IMR-90 (cell line): ENCODE measurements at regions not wholly inside any gene's neighbourhood (a gene's known extent, or its start where the extent isn't known, plus 50 kb on each side); places are given as distances from the start of the nearest gene placed in this dataset.

Source experiments
- ATAC-seq: fragments of 200-7000 bp; cut with Tn5 transposase; 2 replicates; pipeline ENCODE4 v1.9.1; 2020; ENCODE audit warnings: low read depth, mild to moderate bottlenecking, moderate library complexity
- BruUV-seq: library from RNA; stranded (reverse); fragments of 400-500 nt; replicated peaks from 2 replicates; lab custom pipeline; 2021; lab: Mats Ljungman, UMichigan
- CTCF ChIA-PET: fragments of 300-600 bp; formaldehyde crosslinking; extraction: SDS; loops from one replicate; lab custom pipeline; 2021; ENCODE audit warnings: antibody characterized with exemption; lab: Yijun Ruan, JAX
- POLR2A ChIA-PET: fragments of 300-600 bp; sonication (Branson Sonifier 250); formaldehyde crosslinking; loops from one replicate; lab custom pipeline; 2022; ENCODE audit warnings: antibody characterized with exemption; ENCODE audit not compliant: unreplicated experiment; lab: Charles Lee
- DNase-seq: peaks from one replicate; pipeline ENCODE4 v3.0.0; 2013
- H2AFZ ChIP-seq: replicated peaks from 2 replicates; pipeline ENCODE3; 2013; ENCODE audit warnings: low read length, mild to moderate bottlenecking; ENCODE audit not compliant: poor library complexity
- H2AK5ac ChIP-seq: 2 replicates; pipeline ENCODE4 v1.6.1; 2013; ENCODE audit warnings: low read depth, low read length, inconsistent platforms
- H2AK9ac ChIP-seq: replicated peaks from 2 replicates; pipeline ENCODE3; 2013; ENCODE audit warnings: mild to moderate bottlenecking, low read depth, low read length, moderate library complexity; ENCODE audit not compliant: poor library complexity
- H2BK120ac ChIP-seq: 2 replicates; pipeline ENCODE4 v1.6.1; 2013; ENCODE audit warnings: low read depth, low read length, inconsistent platforms
- H2BK15ac ChIP-seq: 3 replicates; pipeline ENCODE4 v1.6.1; 2013; ENCODE audit warnings: low read depth, low read length, inconsistent platforms
- H2BK20ac ChIP-seq: 2 replicates; pipeline ENCODE4 v1.6.1; 2013; ENCODE audit warnings: low read depth, mild to moderate bottlenecking, inconsistent platforms, low read length, moderate library complexity
- H2BK5ac ChIP-seq: 2 replicates; pipeline ENCODE4 v1.6.1; 2013; ENCODE audit warnings: mild to moderate bottlenecking, low read depth, low read length, inconsistent platforms; ENCODE audit not compliant: poor library complexity, severe bottlenecking
- H3K14ac ChIP-seq: replicated peaks from 2 replicates; pipeline ENCODE4 v1.6.1; 2013; ENCODE audit warnings: low read depth, low read length, inconsistent platforms
- H3K18ac ChIP-seq: 2 replicates; pipeline ENCODE4 v1.6.1; 2013; ENCODE audit warnings: low read depth, low read length, control low read depth
- H3K23ac ChIP-seq: 2 replicates; pipeline ENCODE4 v1.6.1; 2013; ENCODE audit warnings: low read depth, low read length, inconsistent platforms
- H3K27ac ChIP-seq: 2 replicates; pipeline ENCODE4 v1.5.1; 2013; ENCODE audit warnings: mild to moderate bottlenecking, control low read depth, low read length; ENCODE audit not compliant: insufficient read depth
- H3K27me3 ChIP-seq: 2 replicates; pipeline ENCODE4 v1.6.1; 2013; ENCODE audit warnings: low read length; ENCODE audit not compliant: control insufficient read depth, insufficient read depth
- H3K36me3 ChIP-seq: 2 replicates; pipeline ENCODE4 v1.6.1; 2013; ENCODE audit warnings: low read length, mixed read lengths; ENCODE audit not compliant: control insufficient read depth, insufficient read depth
- H3K4ac ChIP-seq: 2 replicates; pipeline ENCODE4 v1.6.1; 2013; ENCODE audit warnings: low read depth, low read length, inconsistent platforms
- H3K4me1 ChIP-seq: 2 replicates; pipeline ENCODE4 v1.6.1; 2013; ENCODE audit warnings: low read length, mixed read lengths; ENCODE audit not compliant: control insufficient read depth, insufficient read depth
- H3K4me2 ChIP-seq: 2 replicates; pipeline ENCODE4 v1.6.1; 2013; ENCODE audit warnings: low read depth, mild to moderate bottlenecking, control low read depth, low read length, moderate library complexity
- H3K4me3 ChIP-seq: 2 replicates; pipeline ENCODE4 v1.5.1; 2013; ENCODE audit warnings: low read depth, mild to moderate bottlenecking, control low read depth, low read length, moderate library complexity; ENCODE audit not compliant: insufficient read depth
- H3K56ac ChIP-seq: 2 replicates; pipeline ENCODE4 v1.6.1; 2013; ENCODE audit warnings: low read length, inconsistent platforms; ENCODE audit not compliant: insufficient read depth; ENCODE audit errors: extremely low read depth
- H3K79me1 ChIP-seq, 2 experiments: 2 replicates each; pipeline ENCODE4 v1.6.1; 2013; ENCODE audit warnings: low read length in 2 of 2, inconsistent platforms in 1 of 2, low read depth in 1 of 2
- H3K9ac ChIP-seq: 2 replicates; pipeline ENCODE4 v1.6.1; 2013; ENCODE audit warnings: low read depth, low read length, control low read depth
- H3K9me1 ChIP-seq: 2 replicates; pipeline ENCODE4 v1.6.1; 2013; ENCODE audit warnings: low read length, inconsistent platforms; ENCODE audit not compliant: insufficient read depth
- H3K9me3 ChIP-seq: 2 replicates; pipeline ENCODE4 v1.6.1; 2013; ENCODE audit warnings: low read length; ENCODE audit not compliant: control insufficient read depth, insufficient read depth
- H4K20me1 ChIP-seq: 2 replicates; pipeline ENCODE4 v1.6.1; 2013; ENCODE audit warnings: low read length, inconsistent platforms; ENCODE audit not compliant: insufficient read depth
- H4K5ac ChIP-seq: 2 replicates; pipeline ENCODE4 v1.6.1; 2013; ENCODE audit warnings: mild to moderate bottlenecking, low read depth, low read length, control low read depth
- H4K8ac ChIP-seq, 2 experiments: 2 replicates each; pipeline ENCODE4 v1.6.1; 2013; ENCODE audit warnings: low read depth in 2 of 2, low read length in 2 of 2, control low read depth in 1 of 2, inconsistent platforms in 1 of 2
- H4K91ac ChIP-seq: 2 replicates; pipeline ENCODE4 v1.6.1; 2013; ENCODE audit warnings: low read depth, low read length, inconsistent platforms; ENCODE audit not compliant: insufficient read depth
- CEBPB ChIP-seq: IDR thresholded peaks from 2 replicates; pipeline ENCODE4 v1.6.1; 2012; ENCODE audit warnings: low read depth, low read length, improper control_type of control experiment
- NFE2L2 ChIP-seq: fragments of 150-350 bp; IDR thresholded peaks from 2 replicates; pipeline ENCODE4 v1.6.1; 2016; ENCODE audit warnings: low read depth, mild to moderate bottlenecking, low read length
- RFX5 ChIP-seq: IDR thresholded peaks from 2 replicates; pipeline ENCODE4 v1.8.0; 2012; ENCODE audit warnings: low read depth, mild to moderate bottlenecking, low read length, moderate library complexity
- WGBS, 2 experiments: methylation state at CpG; one replicate each; pipeline versions ENCODE4 v1.1.5 to v1.1.7; 2013; ENCODE audit warnings: missing lambda C conversion rate in 2 of 2; ENCODE audit not compliant: insufficient read length in 1 of 2; ENCODE audit errors: extremely low coverage in 2 of 2; 5-methylcytosine and 5-hydroxymethylcytosine counted together
- dilution Hi-C: fragments of 300-500 bp; cut with HindIII; formaldehyde crosslinking; loops from one replicate; pipeline ENCODE4 v1.14.3; 2018; ENCODE audit warnings: low sequenced_read_pairs; ENCODE audit not compliant: unreplicated experiment
- in situ Hi-C: fragments of 300-500 bp; cut with MboI; formaldehyde crosslinking; loops from 3 replicates; pipeline ENCODE4 v1.14.3; 2019; ENCODE audit warnings: low sequenced_read_pairs, inconsistent platforms, mixed read lengths
- intact Hi-C: fragments of 100-400 bp; cut with micrococcal nuclease; formaldehyde crosslinking; loops from 2 replicates; pipeline ENCODE4 v1.10.0; 2022

GRCh38 chrX:113274345-113274744 is 433.7 kb upstream of the AMOT start:
- no peak overlapping the region for H2AK9ac ChIP-seq
- H3K27me3 ChIP-seq: no peaks in the 10 kb centered on the region; the same call in 1 of the 2 replicates
- H3K18ac ChIP-seq: no peak overlapping the region
- no peaks in the 10 kb centered on the region for H3K36me3 ChIP-seq
- no peak overlapping the region for H2BK5ac ChIP-seq
- H3K9ac ChIP-seq: no peak overlapping the region
- no peaks in the 10 kb centered on the region for H3K9me1 ChIP-seq
- DNase-seq: no peak
- no peak overlapping the region for H4K91ac ChIP-seq
- no peak overlapping the region for H3K4me2 ChIP-seq
- H3K79me1 ChIP-seq: no peaks in the 10 kb centered on the region
- no peak overlapping the region for H2BK20ac ChIP-seq
- H3K27ac ChIP-seq: no peak overlapping the region
- no peak overlapping the region for H3K56ac ChIP-seq
- intact Hi-C loops (no loop called here), dilution Hi-C loops (no loop called here), in situ Hi-C loops (no loop called here)
- ChIA-PET POLR2A (no interaction called here), CTCF (no interaction called here)
- H3K14ac ChIP-seq: no peak overlapping the region
- no peak overlapping the region for H2BK15ac ChIP-seq
- no peaks in the 10 kb centered on the region for H3K9me3 ChIP-seq
- WGBS, 2 experiments: no CpG with 5 or more reads among the region's 5 CpGs
- TF ChIP-seq RFX5: no peak
- TF ChIP-seq NFE2L2: peak; percentile 52; the same call in 1 of the 2 replicates
- TF ChIP-seq CEBPB: no peak
- H2BK120ac ChIP-seq: no peak overlapping the region
- H3K4me1 ChIP-seq: no peaks in the 10 kb centered on the region
- H2AFZ ChIP-seq: no peak overlapping the region
- ATAC-seq: no peak
- H4K5ac ChIP-seq: no peak overlapping the region
- no peak overlapping the region for H3K4ac ChIP-seq
- no TSS peak for BruUV-seq
- no peak overlapping the region for H3K4me3 ChIP-seq
- H4K20me1 ChIP-seq: no peaks in the 10 kb centered on the region
- H4K8ac ChIP-seq: no peak overlapping the region
- H2AK5ac ChIP-seq: no peak overlapping the region
- H3K23ac ChIP-seq: no peak overlapping the region
